GM23338 (cell line): ENCODE measurements at regions not wholly inside any gene's neighbourhood (a gene's known extent, or its start where the extent isn't known, plus 50 kb on each side); places are given as distances from the start of the nearest gene placed in this dataset.
A peak's percentile ranks its signal among the peaks of the same experiment; 100 is the strongest.

Experiments
- ATAC-seq: fragments of 200-7000 bp; cut with Tn5 transposase; 3 replicates; pipeline ENCODE4 v1.9.1; 2020
- DNase-seq: peaks from one replicate; pipeline ENCODE4 v3.0.0-alpha.2; 2015; ENCODE audit warnings: low spot score
- H2AFZ ChIP-seq: fragments of 200-600 bp; sonication (generic); 2 replicates; pipeline ENCODE4 v1.8.0; 2016; ENCODE audit warnings: antibody characterized with exemption, mild to moderate bottlenecking, moderate library complexity
- H3F3A ChIP-seq: fragments of 200-600 bp; sonication (generic); replicated peaks from 2 replicates; pipeline ENCODE4 v1.8.0; 2017; ENCODE audit warnings: antibody characterized with exemption, mixed run types, low read depth
- H3K27ac ChIP-seq: fragments of 200-600 bp; sonication (generic); 2 replicates; pipeline ENCODE4 v1.6.1; 2016; ENCODE audit warnings: low read depth
- H3K27me3 ChIP-seq: fragments of 200-600 bp; sonication (generic); 2 replicates; pipeline ENCODE4 v1.8.0; 2016; ENCODE audit warnings: mild to moderate bottlenecking, mixed run types, moderate library complexity; ENCODE audit not compliant: insufficient read depth
- H3K36me3 ChIP-seq: fragments of 200-600 bp; sonication (generic); 2 replicates; pipeline ENCODE4 v1.8.0; 2016; ENCODE audit warnings: mild to moderate bottlenecking; ENCODE audit not compliant: insufficient read depth
- H3K4me1 ChIP-seq: fragments of 200-600 bp; sonication (generic); 2 replicates; pipeline ENCODE4 v1.8.0; 2016; ENCODE audit warnings: mild to moderate bottlenecking, moderate library complexity; ENCODE audit not compliant: insufficient read depth
- H3K4me2 ChIP-seq: fragments of 200-600 bp; sonication (generic); 2 replicates; pipeline ENCODE4 v1.7.1; 2017; ENCODE audit warnings: mixed run types
- H3K4me3 ChIP-seq: fragments of 200-600 bp; sonication (generic); 2 replicates; pipeline ENCODE4 v1.6.1; 2016; ENCODE audit warnings: mixed run types
- H3K79me2 ChIP-seq: fragments of 200-600 bp; sonication (generic); replicated peaks from 2 replicates; pipeline ENCODE4 v1.8.0; 2017; ENCODE audit warnings: mild to moderate bottlenecking; ENCODE audit not compliant: insufficient read depth
- H3K9me2 ChIP-seq: fragments of 200-600 bp; sonication (generic); 2 replicates; pipeline ENCODE4 v1.8.0; 2017; ENCODE audit not compliant: insufficient read depth
- H4K20me1 ChIP-seq: fragments of 200-600 bp; sonication (generic); replicated peaks from 2 replicates; pipeline ENCODE4 v1.8.0; 2017; ENCODE audit warnings: mild to moderate bottlenecking; ENCODE audit not compliant: insufficient read depth
- H3K27ac Mint-ChIP-seq: 2 replicates; pipeline ENCODE4 v1.8.0; 2020; ENCODE audit warnings: inconsistent platforms, mild to moderate bottlenecking, moderate library complexity, mixed read lengths
- H3K27me3 Mint-ChIP-seq: 3 replicates; pipeline ENCODE4 v1.8.0; 2022; ENCODE audit warnings: low read depth, mild to moderate bottlenecking, moderate library complexity, mixed read lengths, inconsistent platforms; ENCODE audit not compliant: insufficient read depth, poor library complexity
- H3K36me3 Mint-ChIP-seq: 3 replicates; pipeline ENCODE4 v1.8.0; 2021; ENCODE audit warnings: low read depth, mild to moderate bottlenecking, inconsistent platforms, moderate library complexity, mixed read lengths
- H3K4me1 Mint-ChIP-seq: 3 replicates; pipeline ENCODE4 v1.8.0; 2020; ENCODE audit warnings: mild to moderate bottlenecking, inconsistent platforms, mixed read lengths
- H3K4me3 Mint-ChIP-seq: 3 replicates; pipeline ENCODE4 v1.8.0; 2021; ENCODE audit warnings: moderate library complexity, mild to moderate bottlenecking, inconsistent platforms, mixed read lengths
- H3K9me3 Mint-ChIP-seq: 3 replicates; pipeline ENCODE4 v1.8.0; 2020; ENCODE audit warnings: moderate library complexity, mild to moderate bottlenecking, inconsistent platforms, mixed read lengths
- CREB1 ChIP-seq: fragments of 250-450 bp; sonication (Bioruptor Pico); IDR thresholded peaks from 2 replicates; pipeline ENCODE4 v1.5.0; 2020; ENCODE audit warnings: low read depth, mild to moderate bottlenecking, moderate library complexity
- EZH2 ChIP-seq: fragments of 200-600 bp; sonication (generic); IDR thresholded peaks from one replicate; pipeline ENCODE4 v1.8.0; 2017; ENCODE audit warnings: antibody characterized with exemption, mild to moderate bottlenecking, low read depth; ENCODE audit not compliant: unreplicated experiment
- EZH2phosphoT487 ChIP-seq: fragments of 200-600 bp; sonication (generic); IDR thresholded peaks from one replicate; pipeline ENCODE4 v1.8.1; 2018; ENCODE audit warnings: antibody characterized with exemption; ENCODE audit not compliant: unreplicated experiment
- JUNB ChIP-seq: IDR thresholded peaks from one replicate; pipeline ENCODE4 v1.6.1; 2016; ENCODE audit warnings: antibody characterized with exemption; ENCODE audit not compliant: unreplicated experiment
- NANOG ChIP-seq: IDR thresholded peaks from 2 replicates; pipeline ENCODE4 v1.6.1; 2016; ENCODE audit warnings: antibody characterized with exemption, borderline replicate concordance
- POLR2AphosphoS5 ChIP-seq: IDR thresholded peaks from 2 replicates; pipeline ENCODE4 v1.6.1; 2016; ENCODE audit warnings: antibody characterized with exemption, low read depth
- STAT1 ChIP-seq: IDR thresholded peaks from one replicate; pipeline ENCODE4 v1.6.1; 2016; ENCODE audit warnings: antibody characterized with exemption; ENCODE audit not compliant: unreplicated experiment
- ZNF114 ChIP-seq: fragments of 250-450 bp; sonication (Bioruptor Pico); IDR thresholded peaks from 2 replicates; pipeline ENCODE4 v1.5.0; 2020; ENCODE audit warnings: mild to moderate bottlenecking, moderate library complexity
- ZNF331 ChIP-seq: fragments of 250-450 bp; sonication (Bioruptor Pico); IDR thresholded peaks from 2 replicates; pipeline ENCODE4 v1.5.0; 2020; ENCODE audit warnings: low read depth, mild to moderate bottlenecking, moderate library complexity
- TF ChIP-seq, protein P1 (sequence below): IDR thresholded peaks from 2 replicates; pipeline ENCODE4 v1.6.1; 2016; ENCODE audit warnings: antibody characterized with exemption
- TF ChIP-seq, protein P2 (sequence below), 2 experiments: fragments of 200-600 bp in 1 of 2; sonication (generic) in 1 of 2; conservative IDR thresholded peaks; 2 replicates each; pipeline versions ENCODE4 v1.5.1 to v1.6.1; 2016 to 2017; ENCODE audit warnings: antibody characterized with exemption in 2 of 2, low read depth in 2 of 2, mild to moderate bottlenecking in 2 of 2, moderate library complexity in 1 of 2
- TF ChIP-seq, protein P3 (sequence below): IDR thresholded peaks from one replicate; pipeline ENCODE4 v1.6.1; 2018; ENCODE audit warnings: antibody characterized with exemption; ENCODE audit not compliant: unreplicated experiment

DNA sequence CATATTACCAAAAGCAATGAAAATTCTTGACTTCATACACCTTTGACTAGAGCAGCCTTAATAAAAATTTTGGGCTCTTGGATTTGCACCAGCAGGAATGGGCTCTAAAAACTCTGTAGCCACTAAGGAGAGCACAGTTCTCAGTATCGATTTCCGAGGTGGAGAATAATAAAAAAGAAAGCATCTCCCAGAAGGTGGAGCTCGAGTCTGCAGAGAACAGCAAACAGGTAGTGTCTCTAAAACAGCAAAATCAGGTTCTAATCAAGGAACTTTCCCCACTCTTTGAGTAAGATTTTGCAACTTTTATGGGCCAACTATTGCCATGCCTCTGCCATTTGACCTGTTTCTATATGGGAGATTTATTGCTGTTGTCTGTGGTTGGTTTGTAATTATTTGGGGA, 258.7 kb upstream of the GPC6 start:
- Mint-ChIP-seq H3K36me3 (peaks cover 3% of the 10 kb centered on the region; the same call in 1 of the 3 replicates), H3K27ac (no peak overlapping the region), H3K4me1 (no peaks in the 10 kb centered on the region), H3K4me3 (no peak overlapping the region), H3K9me3 (0 out of 3 replicates have a peak, but pooled peaks cover 4% of the 10 kb centered on the region), H3K27me3 (peaks cover 2% of the 10 kb centered on the region)
- peak overlapping the region; percentile 8; the same call in 1 of the 2 replicates for H2AFZ ChIP-seq
- H3K27me3 ChIP-seq: no peaks in the 10 kb centered on the region
- H3K4me1 ChIP-seq: 0 out of 2 replicates have a peak, but pooled peaks cover 4% of the 10 kb centered on the region
- no peaks in the 10 kb centered on the region for H3F3A ChIP-seq
- no peaks in the 10 kb centered on the region for H3K79me2 ChIP-seq
- H3K9me2 ChIP-seq: 0 out of 2 replicates have a peak, but pooled peaks cover 3% of the 10 kb centered on the region
- no peak overlapping the region for H3K4me3 ChIP-seq
- ATAC-seq: no peak
- H3K27ac ChIP-seq: no peak overlapping the region
- no peak overlapping the region for H3K4me2 ChIP-seq
- no peaks in the 10 kb centered on the region for H3K36me3 ChIP-seq
- TF ChIP-seq, protein P1, sequence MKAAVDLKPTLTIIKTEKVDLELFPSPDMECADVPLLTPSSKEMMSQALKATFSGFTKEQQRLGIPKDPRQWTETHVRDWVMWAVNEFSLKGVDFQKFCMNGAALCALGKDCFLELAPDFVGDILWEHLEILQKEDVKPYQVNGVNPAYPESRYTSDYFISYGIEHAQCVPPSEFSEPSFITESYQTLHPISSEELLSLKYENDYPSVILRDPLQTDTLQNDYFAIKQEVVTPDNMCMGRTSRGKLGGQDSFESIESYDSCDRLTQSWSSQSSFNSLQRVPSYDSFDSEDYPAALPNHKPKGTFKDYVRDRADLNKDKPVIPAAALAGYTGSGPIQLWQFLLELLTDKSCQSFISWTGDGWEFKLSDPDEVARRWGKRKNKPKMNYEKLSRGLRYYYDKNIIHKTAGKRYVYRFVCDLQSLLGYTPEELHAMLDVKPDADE: no peak
- TF ChIP-seq, protein P2, sequence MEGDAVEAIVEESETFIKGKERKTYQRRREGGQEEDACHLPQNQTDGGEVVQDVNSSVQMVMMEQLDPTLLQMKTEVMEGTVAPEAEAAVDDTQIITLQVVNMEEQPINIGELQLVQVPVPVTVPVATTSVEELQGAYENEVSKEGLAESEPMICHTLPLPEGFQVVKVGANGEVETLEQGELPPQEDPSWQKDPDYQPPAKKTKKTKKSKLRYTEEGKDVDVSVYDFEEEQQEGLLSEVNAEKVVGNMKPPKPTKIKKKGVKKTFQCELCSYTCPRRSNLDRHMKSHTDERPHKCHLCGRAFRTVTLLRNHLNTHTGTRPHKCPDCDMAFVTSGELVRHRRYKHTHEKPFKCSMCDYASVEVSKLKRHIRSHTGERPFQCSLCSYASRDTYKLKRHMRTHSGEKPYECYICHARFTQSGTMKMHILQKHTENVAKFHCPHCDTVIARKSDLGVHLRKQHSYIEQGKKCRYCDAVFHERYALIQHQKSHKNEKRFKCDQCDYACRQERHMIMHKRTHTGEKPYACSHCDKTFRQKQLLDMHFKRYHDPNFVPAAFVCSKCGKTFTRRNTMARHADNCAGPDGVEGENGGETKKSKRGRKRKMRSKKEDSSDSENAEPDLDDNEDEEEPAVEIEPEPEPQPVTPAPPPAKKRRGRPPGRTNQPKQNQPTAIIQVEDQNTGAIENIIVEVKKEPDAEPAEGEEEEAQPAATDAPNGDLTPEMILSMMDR (conservative IDR thresholded peaks at IDR 0.05; ENCODE audit: low read depth in 2 of 2): peak in 1 of 2 experiments; percentile 35; a peak in 2 of 4 replicates
- no peaks in the 10 kb centered on the region for H4K20me1 ChIP-seq
- peak; percentile 23 for DNase-seq

DNA sequence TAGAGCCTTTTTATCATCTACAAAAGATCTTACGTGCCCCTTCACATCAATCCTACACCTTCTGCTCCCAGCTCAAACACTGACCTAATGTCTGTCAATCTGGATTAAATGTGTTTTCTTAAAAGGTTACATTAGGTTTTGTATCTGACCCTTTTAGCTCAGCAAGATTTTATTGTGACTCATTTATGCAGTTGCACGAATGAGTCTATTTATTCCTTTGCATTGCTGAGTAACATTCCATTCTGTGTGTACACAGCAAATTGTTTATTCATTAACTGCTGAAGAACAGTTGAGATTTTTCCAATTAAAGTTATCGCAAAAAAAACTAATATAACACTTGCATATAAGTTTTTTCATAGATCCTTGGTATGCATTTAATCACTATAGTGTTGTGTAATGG, 253.9 kb upstream of the GPC6 start:
- Mint-ChIP-seq H3K27me3 (peaks cover 2% of the 10 kb centered on the region), H3K27ac (no peak overlapping the region), H3K4me1 (peaks cover 3% of the 10 kb centered on the region; the same call in 2 of the 3 replicates), H3K4me3 (no peak overlapping the region), H3K36me3 (peaks cover 6% of the 10 kb centered on the region; the same call in 1 of the 3 replicates), H3K9me3 (peaks cover 10% of the 10 kb centered on the region)
- ATAC-seq: no peak
- 0 out of 2 replicates have a peak, but pooled peaks cover 3% of the 10 kb centered on the region for H3K9me2 ChIP-seq
- H3K79me2 ChIP-seq: no peaks in the 10 kb centered on the region
- H2AFZ ChIP-seq: no peak overlapping the region
- H3F3A ChIP-seq: no peaks in the 10 kb centered on the region
- H3K36me3 ChIP-seq: no peaks in the 10 kb centered on the region
- H4K20me1 ChIP-seq: no peaks in the 10 kb centered on the region
- H3K4me2 ChIP-seq: no peak overlapping the region
- H3K4me3 ChIP-seq: no peak overlapping the region
- no peak overlapping the region for H3K27ac ChIP-seq
- no peaks in the 10 kb centered on the region for H3K27me3 ChIP-seq
- no peaks in the 10 kb centered on the region for H3K4me1 ChIP-seq
- DNase-seq: no peak
- TF ChIP-seq JUNB (no peak), NANOG (no peak), EZH2 (no peak), POLR2AphosphoS5 (no peak), STAT1 (no peak), CREB1 (no peak), ZNF331 (CRISPR knock-in tag) (no peak), ZNF114 (no peak), EZH2phosphoT487 (no peak)
- TF ChIP-seq, protein P3, sequence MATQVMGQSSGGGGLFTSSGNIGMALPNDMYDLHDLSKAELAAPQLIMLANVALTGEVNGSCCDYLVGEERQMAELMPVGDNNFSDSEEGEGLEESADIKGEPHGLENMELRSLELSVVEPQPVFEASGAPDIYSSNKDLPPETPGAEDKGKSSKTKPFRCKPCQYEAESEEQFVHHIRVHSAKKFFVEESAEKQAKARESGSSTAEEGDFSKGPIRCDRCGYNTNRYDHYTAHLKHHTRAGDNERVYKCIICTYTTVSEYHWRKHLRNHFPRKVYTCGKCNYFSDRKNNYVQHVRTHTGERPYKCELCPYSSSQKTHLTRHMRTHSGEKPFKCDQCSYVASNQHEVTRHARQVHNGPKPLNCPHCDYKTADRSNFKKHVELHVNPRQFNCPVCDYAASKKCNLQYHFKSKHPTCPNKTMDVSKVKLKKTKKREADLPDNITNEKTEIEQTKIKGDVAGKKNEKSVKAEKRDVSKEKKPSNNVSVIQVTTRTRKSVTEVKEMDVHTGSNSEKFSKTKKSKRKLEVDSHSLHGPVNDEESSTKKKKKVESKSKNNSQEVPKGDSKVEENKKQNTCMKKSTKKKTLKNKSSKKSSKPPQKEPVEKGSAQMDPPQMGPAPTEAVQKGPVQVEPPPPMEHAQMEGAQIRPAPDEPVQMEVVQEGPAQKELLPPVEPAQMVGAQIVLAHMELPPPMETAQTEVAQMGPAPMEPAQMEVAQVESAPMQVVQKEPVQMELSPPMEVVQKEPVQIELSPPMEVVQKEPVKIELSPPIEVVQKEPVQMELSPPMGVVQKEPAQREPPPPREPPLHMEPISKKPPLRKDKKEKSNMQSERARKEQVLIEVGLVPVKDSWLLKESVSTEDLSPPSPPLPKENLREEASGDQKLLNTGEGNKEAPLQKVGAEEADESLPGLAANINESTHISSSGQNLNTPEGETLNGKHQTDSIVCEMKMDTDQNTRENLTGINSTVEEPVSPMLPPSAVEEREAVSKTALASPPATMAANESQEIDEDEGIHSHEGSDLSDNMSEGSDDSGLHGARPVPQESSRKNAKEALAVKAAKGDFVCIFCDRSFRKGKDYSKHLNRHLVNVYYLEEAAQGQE: no peak
- TF ChIP-seq, protein P1: no peak
- TF ChIP-seq, protein P2 (conservative IDR thresholded peaks at IDR 0.05; ENCODE audit: low read depth in 2 of 2): no peak
